ENCODE measurements at regions not wholly inside any gene's neighbourhood (a gene's known extent, or its start where the extent isn't known, plus 50 kb on each side); places are given as distances from the start of the nearest gene placed in this dataset.

DNA sequence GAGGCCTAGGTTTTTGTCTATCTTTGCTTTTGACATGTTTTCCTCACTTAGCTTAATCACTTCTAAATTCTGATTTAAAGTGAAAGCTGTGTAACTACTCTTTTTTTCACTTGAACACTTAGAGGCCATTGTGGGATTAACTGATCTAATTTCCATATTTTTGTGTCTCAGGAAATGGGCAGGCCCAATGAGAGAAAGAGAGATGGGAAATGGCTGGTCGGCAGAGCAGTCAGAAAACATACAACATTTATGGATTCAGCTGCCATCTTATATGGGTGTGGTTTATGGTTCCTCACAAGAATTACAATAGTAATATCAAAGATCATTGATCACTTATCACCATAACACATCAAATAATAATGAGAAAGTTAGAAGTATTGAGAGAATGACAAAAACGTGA is 320.8 kb downstream of the PTPRC start:
- TF ChIP-seq, protein P1, sequence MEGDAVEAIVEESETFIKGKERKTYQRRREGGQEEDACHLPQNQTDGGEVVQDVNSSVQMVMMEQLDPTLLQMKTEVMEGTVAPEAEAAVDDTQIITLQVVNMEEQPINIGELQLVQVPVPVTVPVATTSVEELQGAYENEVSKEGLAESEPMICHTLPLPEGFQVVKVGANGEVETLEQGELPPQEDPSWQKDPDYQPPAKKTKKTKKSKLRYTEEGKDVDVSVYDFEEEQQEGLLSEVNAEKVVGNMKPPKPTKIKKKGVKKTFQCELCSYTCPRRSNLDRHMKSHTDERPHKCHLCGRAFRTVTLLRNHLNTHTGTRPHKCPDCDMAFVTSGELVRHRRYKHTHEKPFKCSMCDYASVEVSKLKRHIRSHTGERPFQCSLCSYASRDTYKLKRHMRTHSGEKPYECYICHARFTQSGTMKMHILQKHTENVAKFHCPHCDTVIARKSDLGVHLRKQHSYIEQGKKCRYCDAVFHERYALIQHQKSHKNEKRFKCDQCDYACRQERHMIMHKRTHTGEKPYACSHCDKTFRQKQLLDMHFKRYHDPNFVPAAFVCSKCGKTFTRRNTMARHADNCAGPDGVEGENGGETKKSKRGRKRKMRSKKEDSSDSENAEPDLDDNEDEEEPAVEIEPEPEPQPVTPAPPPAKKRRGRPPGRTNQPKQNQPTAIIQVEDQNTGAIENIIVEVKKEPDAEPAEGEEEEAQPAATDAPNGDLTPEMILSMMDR (IDR thresholded peaks at IDR 0.05; ENCODE audit: insufficient read depth, low read depth, low read length) = no peak
- no peak for TF ChIP-seq EZH2 (IDR thresholded peaks at IDR 0.05; ENCODE audit: insufficient read depth, low read length)

Measured in astrocyte (in vitro differentiated cells and primary cell).